ENCODE measurements at regions not wholly inside any gene's neighbourhood (a gene's known extent, or its start where the extent isn't known, plus 50 kb on each side); places are given as distances from the start of the nearest gene placed in this dataset.

GRCh38 chr18:69217196-69218000 is 183.3 kb upstream of the DOK6 start:
- peak; percentile 46 for DNase-seq

- no peak for DNase-seq
Observed at GRCh38 chr18:69220529-69220928, 180.2 kb upstream of the DOK6 start.

DNA sequence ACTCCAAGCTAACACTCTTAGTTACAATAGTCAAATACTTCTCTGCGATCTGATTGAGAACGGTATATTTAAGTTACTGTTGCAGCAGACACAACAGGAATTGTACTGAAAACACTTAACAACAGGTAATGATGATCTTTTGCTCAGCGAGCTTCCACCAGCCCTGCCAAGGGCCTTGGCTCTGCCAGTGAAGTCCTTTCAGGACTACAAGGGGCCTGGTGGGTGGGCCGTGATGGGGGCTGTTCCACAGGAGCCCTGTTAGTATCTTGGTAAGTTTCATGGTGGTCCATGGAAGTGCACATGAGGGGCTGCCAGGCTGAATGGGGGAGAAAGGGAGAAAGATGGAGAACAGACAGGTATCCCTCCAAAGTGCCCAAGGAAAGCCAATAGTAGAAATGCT is 178.6 kb upstream of the DOK6 start:
- DNase-seq = no peak

GRCh38 chr18:69226971-69227370 is 173.7 kb upstream of the DOK6 start:
- DNase-seq = no peak

GRCh38 chr18:69230204-69230603 is 170.5 kb upstream of the DOK6 start:
- DNase-seq = no peak

GRCh38 chr18:69233465-69234054 is 167.1 kb upstream of the DOK6 start:
- no peak for DNase-seq

DNA sequence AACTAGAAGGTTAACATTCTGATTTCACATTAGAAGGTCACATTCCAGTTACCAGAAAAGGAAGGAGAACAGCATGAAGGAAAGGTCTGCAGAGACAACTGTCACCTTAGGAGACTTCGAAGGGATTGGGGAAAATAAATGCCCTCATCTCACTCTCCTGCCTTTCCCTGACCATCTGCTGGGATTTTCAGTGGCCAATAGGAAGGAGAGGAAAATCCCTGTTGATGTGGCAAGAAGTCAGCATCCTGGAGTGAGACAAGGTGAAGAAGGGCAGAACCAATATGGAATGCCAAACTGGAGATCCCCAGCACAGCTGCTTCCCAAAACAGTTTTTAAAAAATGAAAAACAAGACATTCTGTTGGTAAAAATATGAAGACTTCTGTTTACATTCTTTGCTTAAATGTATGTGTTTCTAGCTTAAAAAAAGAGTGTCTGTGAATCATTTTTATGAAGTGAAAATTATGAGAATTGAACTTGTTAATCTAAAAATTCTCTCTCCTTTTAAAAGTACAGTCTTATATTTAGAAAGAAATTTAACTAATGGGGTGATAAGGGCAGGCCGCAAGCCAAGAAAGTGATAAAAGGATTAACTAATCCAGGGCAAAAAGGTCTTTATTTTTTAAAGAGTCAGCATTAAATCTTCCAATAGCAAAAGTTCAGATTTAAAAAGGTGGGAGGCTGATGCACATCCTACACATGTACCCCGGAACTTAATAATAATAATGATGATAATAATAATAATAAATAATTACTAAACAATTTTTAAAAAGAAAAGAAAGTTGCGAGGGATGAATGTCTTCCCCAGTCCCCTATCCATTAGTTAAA is 160.6 kb upstream of the DOK6 start:
- no peak for DNase-seq

DNA sequence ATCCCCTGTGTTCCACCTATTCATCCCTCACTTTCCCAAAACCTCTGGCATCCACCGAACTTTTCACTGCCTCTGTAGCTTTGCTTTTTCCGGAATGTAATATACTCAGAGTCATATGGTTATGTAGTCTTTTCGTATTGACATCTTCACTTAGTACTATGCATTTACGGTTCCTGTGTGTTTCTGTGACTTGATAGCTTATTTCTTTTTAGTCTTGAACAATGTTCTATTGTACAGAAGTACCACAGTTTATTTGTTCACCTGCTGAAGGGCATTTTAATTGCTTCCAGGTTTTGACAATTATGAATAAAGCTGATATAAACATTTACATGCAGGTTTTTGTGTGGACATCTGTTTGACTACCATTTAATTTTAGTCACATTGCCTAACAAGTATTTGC is 154.7 kb upstream of the DOK6 start:
- DNase-seq = peak; percentile 59

DNA sequence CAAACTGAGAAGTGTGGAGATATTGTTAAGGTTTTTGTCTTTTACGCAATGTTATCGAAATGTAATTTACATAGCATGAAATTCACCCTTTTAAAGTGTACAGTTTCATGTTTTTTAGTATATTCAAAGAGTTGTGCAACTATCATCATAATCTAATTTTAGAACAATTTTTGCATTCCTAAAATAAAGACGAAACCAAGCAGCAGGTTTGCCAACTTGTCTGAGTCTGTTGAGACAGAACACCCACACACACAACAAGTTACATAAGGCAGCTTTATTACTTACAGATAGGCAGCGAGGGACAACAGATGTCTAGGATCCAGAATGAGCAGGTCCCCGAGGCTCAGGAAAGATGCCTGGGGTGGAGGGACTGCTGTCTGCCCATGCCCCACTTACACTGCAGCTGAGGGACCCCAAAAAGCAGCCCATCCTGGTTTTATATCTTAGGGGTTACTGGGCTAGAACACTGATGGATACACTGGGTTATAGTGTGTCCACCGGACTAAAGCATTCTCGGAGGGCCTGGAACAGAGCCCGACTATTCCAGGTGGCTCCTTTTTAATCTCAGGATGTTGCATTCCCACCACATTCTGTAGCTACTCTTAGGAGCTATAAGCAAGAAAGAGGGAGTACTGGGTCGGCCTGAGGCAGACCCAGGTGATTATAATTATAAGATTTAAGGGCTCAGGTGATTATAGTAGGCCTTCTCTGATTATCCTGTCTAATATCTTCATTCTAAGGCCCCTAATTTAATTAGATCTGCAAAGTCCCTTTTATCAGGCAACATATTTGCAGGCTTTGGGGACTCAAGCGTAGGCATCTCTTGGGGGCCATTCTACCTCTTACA is 150.2 kb upstream of the DOK6 start:
- DNase-seq = no peak

- DNase-seq = no peak
Observed at GRCh38 chr18:69257861-69258458, 142.7 kb upstream of the DOK6 start.

- DNase-seq = no peak
Observed at GRCh38 chr18:69259282-69259681, 141.4 kb upstream of the DOK6 start.

DNA sequence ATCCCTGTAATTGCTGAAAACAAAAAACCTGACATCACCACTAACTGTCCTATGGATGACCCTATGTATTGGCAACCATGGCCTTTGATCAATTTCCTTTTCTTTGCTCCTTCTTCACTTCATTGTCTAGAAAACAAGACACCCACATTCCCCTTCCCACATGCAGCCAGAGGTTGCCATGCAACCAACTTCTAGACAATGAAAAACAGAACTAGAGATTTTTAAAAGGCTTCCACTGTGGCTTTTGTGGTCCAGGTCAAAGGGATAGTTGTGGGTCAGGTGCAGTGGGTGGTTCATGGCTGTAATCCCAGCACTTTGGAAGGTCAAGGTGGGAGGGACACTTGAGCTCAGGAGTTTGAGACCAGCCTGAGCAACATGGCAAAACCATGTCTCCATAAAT is 139.3 kb upstream of the DOK6 start:
- no peak for DNase-seq

- DNase-seq = no peak
Observed at GRCh38 chr18:69265656-69266055, 135.0 kb upstream of the DOK6 start.

GRCh38 chr18:69267895-69268294 is 132.8 kb upstream of the DOK6 start:
- DNase-seq = no peak

DNA sequence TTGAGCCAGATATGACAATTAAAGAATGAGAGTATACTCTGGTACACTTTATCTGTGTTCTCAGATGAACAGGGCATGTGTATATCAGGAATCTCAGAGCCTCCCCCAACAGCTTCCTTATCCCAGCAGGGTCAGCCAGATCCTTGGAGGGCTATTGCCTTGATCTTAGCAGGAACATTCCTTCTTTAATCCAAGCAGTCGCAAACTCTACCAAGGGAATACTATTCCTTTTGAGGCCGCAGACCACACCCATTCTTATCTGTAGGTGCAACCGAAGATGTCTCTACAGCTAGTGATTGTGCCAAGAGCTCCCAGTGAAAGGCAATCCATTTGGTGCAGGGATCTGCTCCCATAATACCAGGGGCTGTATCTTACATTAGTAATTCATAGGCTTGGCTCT is 118.3 kb upstream of the DOK6 start:
- no peak for DNase-seq

DNA sequence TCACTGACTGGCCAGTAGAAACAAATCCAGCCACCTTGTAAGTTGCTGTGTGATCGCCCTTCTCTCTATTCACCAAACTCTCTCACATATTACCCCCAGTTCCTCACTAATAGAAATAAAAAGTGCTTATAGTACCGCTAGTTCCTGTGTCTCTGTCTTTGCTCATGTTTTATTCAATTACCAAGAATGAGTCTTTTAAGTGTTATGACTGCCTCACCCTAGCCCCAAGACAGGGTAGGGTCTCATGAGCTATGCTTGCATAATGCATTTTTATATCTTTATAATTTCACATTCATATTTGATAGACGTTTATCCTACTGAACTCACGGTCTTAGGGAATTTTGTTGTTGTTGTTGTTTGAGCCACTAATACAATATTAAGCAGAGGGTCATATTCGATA is 109.6 kb upstream of the DOK6 start:
- DNase-seq = no peak

- DNase-seq = no peak
Observed at GRCh38 chr18:69291755-69292154, 108.9 kb upstream of the DOK6 start.

- DNase-seq = no peak
Observed at GRCh38 chr18:69300185-69300584, 100.5 kb upstream of the DOK6 start.

DNA sequence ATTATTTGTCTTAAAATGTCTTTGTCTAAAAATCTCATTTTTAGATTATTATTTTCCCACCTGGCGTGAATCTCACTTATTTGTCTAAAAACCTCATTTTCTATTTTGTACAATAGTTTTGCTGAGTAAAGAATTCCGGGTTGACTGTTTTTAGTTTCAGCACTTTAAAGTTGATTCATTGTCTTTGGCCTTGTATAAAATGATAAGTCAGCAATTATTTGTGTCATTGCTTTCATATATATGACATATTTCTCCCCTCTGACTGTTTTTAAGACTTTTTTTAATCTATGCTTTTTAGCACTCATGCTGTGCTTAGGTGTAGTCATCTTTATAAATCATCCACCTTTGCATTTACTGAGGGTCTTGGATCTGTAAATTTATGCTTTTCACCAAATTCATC is 92.1 kb upstream of the DOK6 start:
- DNase-seq = no peak

DNA sequence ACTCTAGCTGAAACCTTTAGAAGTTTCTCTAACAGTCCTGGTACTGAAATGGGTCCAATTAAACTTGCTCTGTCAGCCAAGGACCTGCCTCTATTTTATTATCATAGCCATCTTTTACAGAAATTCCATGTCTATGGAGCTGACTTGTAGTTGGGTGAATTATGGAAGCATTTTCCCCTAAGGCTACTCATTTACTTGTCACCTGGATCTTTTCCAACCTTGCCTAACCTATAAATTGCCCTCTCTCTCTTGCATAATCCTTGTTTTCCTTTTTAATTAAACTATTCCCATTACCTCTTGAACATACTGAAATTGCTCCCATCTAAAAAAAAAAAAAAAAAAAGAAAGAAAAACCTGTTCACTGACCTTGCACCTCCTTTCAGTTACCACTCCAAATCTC is 74.6 kb upstream of the DOK6 start:
- no peak for DNase-seq

- DNase-seq = no peak
Observed at GRCh38 chr18:69328086-69328485, 72.6 kb upstream of the DOK6 start.

DNA sequence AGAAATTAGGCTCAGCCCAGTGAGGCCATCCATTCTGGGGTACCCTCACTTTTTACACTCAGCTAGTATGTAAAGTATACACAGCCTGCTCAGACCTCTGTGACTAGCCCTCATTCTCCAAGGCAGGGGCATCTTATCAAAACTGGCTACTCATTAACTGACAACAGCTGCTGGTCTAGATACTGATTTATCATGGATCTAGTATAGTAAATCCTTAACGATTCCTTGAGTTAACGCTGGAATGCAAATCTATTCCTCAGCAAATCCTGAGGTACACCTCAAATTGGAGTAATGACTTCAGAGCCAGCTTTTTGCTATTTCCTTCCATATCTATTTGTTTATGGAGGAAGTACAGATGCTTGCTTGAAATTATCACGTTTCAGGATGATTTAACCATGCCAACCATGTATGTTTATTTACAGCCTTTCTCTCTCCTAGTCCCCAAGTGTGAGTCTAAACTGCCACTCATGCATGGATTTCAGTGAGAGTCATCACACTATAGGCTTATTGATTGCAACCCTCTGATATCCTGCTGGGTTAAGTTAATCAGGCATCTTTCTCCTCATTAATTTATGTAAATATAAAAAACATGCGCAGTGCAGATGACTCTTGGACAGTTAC is 70.2 kb upstream of the DOK6 start:
- peak; percentile 38 for DNase-seq

Data from NCI-H345 (cell line).